ENCODE measurements at regions not wholly inside any gene's neighbourhood (a gene's known extent, or its start where the extent isn't known, plus 50 kb on each side); places are given as distances from the start of the nearest gene placed in this dataset.
"Not testable (repeated sequence)": the region's sequence is repeated elsewhere in the genome, so short reads cannot be mapped to it uniquely, and the experiment has no call there.

DNA sequence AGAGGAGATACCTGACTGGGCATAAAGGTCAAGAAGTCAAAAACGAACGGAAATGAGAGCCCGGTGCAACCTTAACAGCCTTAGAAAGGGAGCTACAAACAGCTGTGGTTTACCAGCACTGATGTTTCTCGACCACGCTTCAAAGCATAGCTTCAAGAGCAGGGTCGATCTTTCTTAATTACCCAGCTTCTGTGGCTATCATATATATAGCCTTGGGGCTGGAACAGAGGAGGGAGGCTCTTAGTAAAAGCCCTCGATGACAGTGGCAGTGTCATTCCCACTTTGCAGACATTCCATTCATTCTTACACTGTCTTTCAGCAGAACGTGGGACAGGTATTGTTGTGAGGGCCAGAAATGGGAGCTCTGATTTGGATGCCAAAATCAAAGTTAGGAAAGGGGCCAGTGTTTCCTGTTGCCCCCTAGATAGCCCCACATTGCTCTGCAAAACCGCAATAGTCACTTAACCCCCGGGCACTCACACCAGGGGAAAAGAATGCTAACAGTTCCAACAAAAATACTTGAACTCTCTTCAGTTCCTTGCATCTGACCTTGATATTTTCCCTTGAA lies 141.5 kb downstream of the MTPAP start:
- H3K9me3 ChIP-seq (ENCODE audit: control insufficient read depth in 2 of 2, insufficient read depth in 1 of 2, low read depth in 1 of 2, low read length in 1 of 2): no peaks in the 10 kb centered on the region
- 37 to 44% methylated on average over 10 of the region's 10 CpGs for WGBS, 2 donors

DNA sequence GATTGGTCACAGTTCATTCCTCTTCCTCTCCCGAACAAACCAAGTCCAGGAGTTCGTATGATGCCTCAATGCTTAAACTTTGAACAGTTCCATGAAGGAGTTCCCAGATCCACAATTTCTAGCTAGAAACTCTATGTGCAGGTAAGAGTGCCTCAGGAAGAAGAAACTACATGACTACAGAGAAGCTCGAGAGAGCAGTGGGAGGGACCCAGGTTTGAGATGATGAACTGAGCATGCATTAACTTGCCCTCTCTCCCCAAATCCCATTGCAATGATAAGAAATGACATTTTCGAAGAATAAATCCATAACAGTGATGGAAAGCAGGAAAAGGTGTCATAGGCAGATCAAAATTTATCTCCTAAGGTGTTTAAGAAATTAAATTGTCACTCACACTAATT lies 140.6 kb upstream of the JCAD start:
- no peak overlapping the region for H3K4me3 ChIP-seq (ENCODE audit: low read depth in 1 of 2, low read length in 2 of 2)
- no peaks in the 10 kb centered on the region for H3K4me1 ChIP-seq (ENCODE audit: control insufficient read depth in 2 of 2, insufficient read depth in 2 of 2, low read length in 1 of 2)
- H3K36me3 ChIP-seq (ENCODE audit: control insufficient read depth in 2 of 2, insufficient read depth in 2 of 2, low read length in 1 of 2): no peaks in the 10 kb centered on the region
- no peaks in the 10 kb centered on the region for H3K9me3 ChIP-seq (ENCODE audit: control insufficient read depth in 2 of 2, insufficient read depth in 1 of 2, low read depth in 1 of 2, low read length in 1 of 2)
- WGBS, 2 donors: 71 to 74% methylated on average over 4 of the region's 4 CpGs
- no peaks in the 10 kb centered on the region for H3K27me3 ChIP-seq (ENCODE audit: control insufficient read depth in 1 of 2, insufficient read depth in 2 of 2, low read length in 2 of 2)
- no peak overlapping the region for H3K27ac ChIP-seq (ENCODE audit: low read depth in 2 of 2, low read length in 1 of 2)

More for the DNA sequence above, 141.5 kb downstream of the MTPAP start:
- H3K4me3 ChIP-seq (ENCODE audit: low read depth in 1 of 2, low read length in 2 of 2): no peak overlapping the region
- H3K36me3 ChIP-seq (ENCODE audit: control insufficient read depth in 2 of 2, insufficient read depth in 2 of 2, low read length in 1 of 2): no peaks in the 10 kb centered on the region
- no peak overlapping the region for H3K27ac ChIP-seq (ENCODE audit: low read depth in 2 of 2, low read length in 1 of 2)
- H3K27me3 ChIP-seq (ENCODE audit: control insufficient read depth in 1 of 2, insufficient read depth in 2 of 2, low read length in 2 of 2): no peaks in the 10 kb centered on the region
- no peaks in the 10 kb centered on the region for H3K4me1 ChIP-seq (ENCODE audit: control insufficient read depth in 2 of 2, insufficient read depth in 2 of 2, low read length in 1 of 2)

DNA sequence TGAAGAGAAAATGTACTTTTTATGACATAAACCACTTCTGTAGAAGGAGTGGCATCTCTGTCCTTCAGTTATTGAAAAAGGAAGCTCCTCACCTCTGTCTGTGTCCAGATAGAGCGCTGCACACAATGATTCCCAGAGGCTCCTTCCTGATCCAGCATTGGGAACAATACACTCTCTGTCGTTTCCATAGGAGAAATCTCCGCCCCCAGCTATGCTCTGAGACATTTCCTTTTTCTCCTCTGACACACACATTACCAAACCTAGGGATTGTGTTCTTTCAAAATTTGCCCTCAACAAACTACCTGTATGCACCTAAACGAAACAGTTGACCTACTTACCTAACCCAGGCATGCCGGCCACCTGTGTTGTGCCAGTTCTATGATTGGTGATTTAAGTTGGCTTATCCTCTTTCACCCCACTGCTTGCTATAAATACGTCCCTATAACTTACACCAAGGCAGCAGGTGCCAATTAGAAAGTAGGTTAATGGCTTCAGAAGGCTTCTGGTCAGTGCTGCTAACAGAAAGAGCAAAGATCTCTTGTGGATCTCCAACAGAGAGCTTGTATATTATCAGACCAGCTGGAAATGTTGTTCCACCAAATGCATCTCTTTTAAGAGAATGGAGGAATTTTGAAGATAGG lies 140.1 kb upstream of the JCAD start:
- no peaks in the 10 kb centered on the region for H3K9me3 ChIP-seq (ENCODE audit: control insufficient read depth in 2 of 2, insufficient read depth in 1 of 2, low read depth in 1 of 2, low read length in 1 of 2)
- no peak overlapping the region for H3K27ac ChIP-seq (ENCODE audit: low read depth in 2 of 2, low read length in 1 of 2)
- H3K36me3 ChIP-seq (ENCODE audit: control insufficient read depth in 2 of 2, insufficient read depth in 2 of 2, low read length in 1 of 2): no peaks in the 10 kb centered on the region
- H3K4me1 ChIP-seq (ENCODE audit: control insufficient read depth in 2 of 2, insufficient read depth in 2 of 2, low read length in 1 of 2): no peaks in the 10 kb centered on the region
- H3K4me3 ChIP-seq (ENCODE audit: low read depth in 1 of 2, low read length in 2 of 2): no peak overlapping the region
- H3K27me3 ChIP-seq (ENCODE audit: control insufficient read depth in 1 of 2, insufficient read depth in 2 of 2, low read length in 2 of 2): no peaks in the 10 kb centered on the region
- WGBS, 2 donors: 65 to 70% methylated on average over 6 of the region's 6 CpGs

DNA sequence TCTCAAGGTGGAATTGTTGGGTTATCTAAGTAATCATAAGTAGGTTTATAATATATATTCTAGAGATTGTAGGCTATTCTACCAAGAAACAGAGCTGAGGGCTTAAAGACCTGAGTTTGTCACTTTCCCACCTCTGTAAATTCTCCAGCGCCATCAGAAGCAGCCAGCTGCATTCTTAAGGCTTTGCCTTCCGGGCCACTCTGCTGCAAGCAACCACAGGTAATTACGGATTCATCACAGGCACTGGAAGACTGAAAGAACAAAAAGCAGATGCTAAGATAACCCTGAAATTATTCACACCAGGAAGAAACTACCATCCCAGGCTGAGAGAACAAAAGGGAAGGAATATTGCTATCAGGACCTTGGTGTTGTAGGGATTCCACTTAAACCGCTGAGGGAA lies 137.8 kb upstream of the JCAD start:
- H3K27me3 ChIP-seq (ENCODE audit: control insufficient read depth in 1 of 2, insufficient read depth in 2 of 2, low read length in 2 of 2): no peaks in the 10 kb centered on the region
- H3K4me3 ChIP-seq (ENCODE audit: low read depth in 1 of 2, low read length in 2 of 2): no peak overlapping the region
- H3K9me3 ChIP-seq (ENCODE audit: control insufficient read depth in 2 of 2, insufficient read depth in 1 of 2, low read depth in 1 of 2, low read length in 1 of 2): no peaks in the 10 kb centered on the region
- H3K36me3 ChIP-seq (ENCODE audit: control insufficient read depth in 2 of 2, insufficient read depth in 2 of 2, low read length in 1 of 2): no peaks in the 10 kb centered on the region
- H3K4me1 ChIP-seq (ENCODE audit: control insufficient read depth in 2 of 2, insufficient read depth in 2 of 2, low read length in 1 of 2): no peaks in the 10 kb centered on the region
- WGBS, 2 donors: 78 to 79% methylated on average over 4 of the region's 4 CpGs
- H3K27ac ChIP-seq (ENCODE audit: low read depth in 2 of 2, low read length in 1 of 2): no peak overlapping the region

DNA sequence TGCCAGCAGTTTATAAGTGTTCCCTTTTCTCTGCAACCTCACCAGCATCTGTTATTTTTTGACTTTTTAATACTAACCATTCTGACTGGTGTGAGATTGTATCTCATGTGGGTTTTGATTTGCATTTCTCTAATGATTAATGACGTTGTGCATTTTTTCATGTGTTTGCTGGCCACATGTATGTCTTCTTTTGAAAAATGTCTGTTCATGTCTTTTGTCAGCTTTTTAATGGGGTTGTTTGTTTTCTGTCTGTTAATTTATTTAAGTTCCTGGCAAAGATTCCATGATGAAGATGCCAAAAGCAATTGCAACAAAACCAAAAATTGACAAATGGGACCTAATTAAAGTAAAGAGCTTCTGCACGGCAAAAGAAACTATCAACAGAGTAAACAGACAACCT lies 137.2 kb upstream of the JCAD start:
- not testable (repeated sequence) for H3K36me3 ChIP-seq (ENCODE audit: control insufficient read depth in 2 of 2, insufficient read depth in 2 of 2, low read length in 1 of 2)
- 39 to 58% methylated on average over 2 of the region's 2 CpGs for WGBS, 2 donors

DNA sequence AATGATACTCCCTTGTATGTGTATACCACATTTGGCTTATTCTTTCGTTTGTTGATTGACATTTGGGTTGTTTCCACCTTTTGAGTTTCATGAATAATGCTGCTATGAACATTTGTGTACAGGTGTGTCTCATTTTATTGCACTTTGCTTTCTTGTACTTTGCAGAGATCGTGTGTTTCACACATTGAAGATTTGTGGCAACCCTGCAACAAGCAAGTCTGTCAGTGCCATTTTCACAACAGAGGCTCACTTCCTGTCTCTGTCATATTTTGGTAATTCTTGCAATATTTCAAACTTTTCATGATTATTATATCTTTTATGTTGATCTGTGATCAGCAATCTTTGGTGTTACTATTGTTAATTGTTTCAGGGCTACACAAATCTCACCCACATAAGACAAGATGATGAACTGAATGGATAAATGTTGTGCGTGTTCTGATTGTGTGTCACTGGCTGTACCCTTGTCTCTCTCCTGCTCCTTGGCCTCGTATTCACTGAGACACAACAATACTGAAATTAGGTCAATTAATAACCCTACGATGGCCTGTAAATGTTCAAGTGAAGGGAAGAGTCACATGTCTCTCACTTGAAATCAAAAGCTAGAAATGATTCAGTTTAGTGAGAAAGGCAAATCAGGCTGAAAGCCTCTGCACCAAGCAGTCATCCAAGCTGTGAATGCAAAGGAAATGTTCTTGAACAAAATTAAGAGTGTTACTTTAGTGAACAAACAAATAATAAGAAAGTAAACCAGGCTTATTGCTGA lies 133.6 kb upstream of the JCAD start:
- Histone ChIP-seq H3K4me3 (ENCODE audit: low read depth in 1 of 2, low read length in 2 of 2) (no peak overlapping the region), H3K4me1 (ENCODE audit: control insufficient read depth in 2 of 2, insufficient read depth in 2 of 2, low read length in 1 of 2) (no peaks in the 10 kb centered on the region), H3K27ac (ENCODE audit: low read depth in 2 of 2, low read length in 1 of 2) (no peak overlapping the region), H3K36me3 (ENCODE audit: control insufficient read depth in 2 of 2, insufficient read depth in 2 of 2, low read length in 1 of 2) (no peaks in the 10 kb centered on the region), H3K27me3 (ENCODE audit: control insufficient read depth in 1 of 2, insufficient read depth in 2 of 2, low read length in 2 of 2) (no peaks in the 10 kb centered on the region), H3K9me3 (ENCODE audit: control insufficient read depth in 2 of 2, insufficient read depth in 1 of 2, low read depth in 1 of 2, low read length in 1 of 2) (no peaks in the 10 kb centered on the region)
- 75 to 78% methylated on average over 5 of the region's 5 CpGs for WGBS, 2 donors

More for the DNA sequence above, 137.2 kb upstream of the JCAD start:
- H3K27ac ChIP-seq (ENCODE audit: low read depth in 2 of 2, low read length in 1 of 2); H3K9me3 ChIP-seq (ENCODE audit: control insufficient read depth in 2 of 2, insufficient read depth in 1 of 2, low read depth in 1 of 2, low read length in 1 of 2); H3K4me3 ChIP-seq (ENCODE audit: low read depth in 1 of 2, low read length in 2 of 2); H3K27me3 ChIP-seq (ENCODE audit: control insufficient read depth in 1 of 2, insufficient read depth in 2 of 2, low read length in 2 of 2); H3K4me1 ChIP-seq (ENCODE audit: control insufficient read depth in 2 of 2, insufficient read depth in 2 of 2, low read length in 1 of 2): not testable (repeated sequence)

DNA sequence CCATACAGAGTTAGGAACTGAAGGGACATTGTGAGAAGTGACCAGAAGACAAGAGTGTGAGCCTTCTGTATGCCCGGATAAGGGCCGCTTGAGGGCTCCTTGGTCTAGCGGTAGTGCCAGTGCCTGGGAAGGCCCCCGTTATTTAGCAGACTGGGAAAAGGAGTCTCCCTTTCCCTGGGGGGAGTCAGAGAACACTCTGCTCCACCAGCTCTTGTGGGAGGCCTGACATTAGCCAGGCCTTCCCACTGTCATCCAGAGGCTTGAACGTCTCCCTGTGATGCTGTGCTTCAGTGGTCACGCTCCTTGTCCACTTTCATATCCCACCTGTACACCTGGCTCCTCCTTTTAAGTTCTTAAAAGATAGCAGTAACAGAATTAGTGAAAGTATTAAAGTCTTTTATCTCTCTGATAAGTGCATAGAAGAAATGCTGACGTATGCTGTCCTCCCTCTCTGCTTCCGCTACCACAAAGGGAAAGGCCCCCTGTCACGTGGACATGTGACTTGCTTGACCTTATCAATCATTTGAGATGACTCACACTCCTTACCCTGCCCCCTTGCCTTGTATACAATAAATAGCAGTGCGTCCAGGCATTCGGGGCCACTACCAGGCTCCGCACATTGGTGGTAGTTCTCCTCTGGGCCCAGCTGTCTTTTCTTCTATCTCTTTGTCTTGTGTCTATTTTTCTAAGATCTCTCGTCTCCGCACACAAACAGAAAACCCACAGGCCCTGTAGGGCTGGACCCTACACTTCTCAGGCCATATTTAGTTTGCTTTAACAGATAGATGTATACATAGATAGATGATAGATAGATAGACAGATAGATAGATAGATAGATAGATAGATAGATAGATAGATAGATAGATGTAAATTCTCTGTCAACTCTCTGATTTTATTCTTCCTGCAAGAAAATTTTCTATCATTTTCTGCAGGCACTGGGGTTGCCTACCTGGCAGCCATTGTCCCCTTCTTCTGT lies 131.5 kb upstream of the JCAD start:
- H3K36me3 ChIP-seq (ENCODE audit: control insufficient read depth in 2 of 2, insufficient read depth in 2 of 2, low read length in 1 of 2): no peaks in the 10 kb centered on the region
- H3K27ac ChIP-seq (ENCODE audit: low read depth in 2 of 2, low read length in 1 of 2): no peak overlapping the region
- no peaks in the 10 kb centered on the region for H3K4me1 ChIP-seq (ENCODE audit: control insufficient read depth in 2 of 2, insufficient read depth in 2 of 2, low read length in 1 of 2)
- H3K27me3 ChIP-seq (ENCODE audit: control insufficient read depth in 1 of 2, insufficient read depth in 2 of 2, low read length in 2 of 2): no peaks in the 10 kb centered on the region
- no peaks in the 10 kb centered on the region for H3K9me3 ChIP-seq (ENCODE audit: control insufficient read depth in 2 of 2, insufficient read depth in 1 of 2, low read depth in 1 of 2, low read length in 1 of 2)
- WGBS, 2 donors: 82 to 90% methylated on average over 14 of the region's 14 CpGs
- no peak overlapping the region for H3K4me3 ChIP-seq (ENCODE audit: low read depth in 1 of 2, low read length in 2 of 2)

DNA sequence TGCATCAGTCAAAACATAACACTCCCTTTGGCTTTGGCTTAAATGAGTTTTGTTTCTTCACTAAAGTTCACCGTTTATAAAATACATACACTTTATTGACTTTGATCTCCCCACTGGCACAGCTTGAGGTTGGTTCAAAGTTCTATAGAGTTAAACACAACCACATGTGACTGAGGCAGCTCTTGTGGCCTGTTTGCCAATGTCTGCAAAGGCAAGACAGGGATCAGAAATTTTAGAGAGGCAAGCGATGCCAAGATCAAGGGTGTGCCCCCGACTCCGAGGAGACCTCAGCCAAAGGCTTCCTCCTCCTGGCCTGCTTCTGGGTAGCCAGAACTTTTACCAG lies 129.8 kb upstream of the JCAD start:
- Histone ChIP-seq H3K9me3 (ENCODE audit: control insufficient read depth in 2 of 2, insufficient read depth in 1 of 2, low read depth in 1 of 2, low read length in 1 of 2) (no peaks in the 10 kb centered on the region), H3K4me1 (ENCODE audit: control insufficient read depth in 2 of 2, insufficient read depth in 2 of 2, low read length in 1 of 2) (no peaks in the 10 kb centered on the region), H3K27ac (ENCODE audit: low read depth in 2 of 2, low read length in 1 of 2) (no peak overlapping the region), H3K4me3 (ENCODE audit: low read depth in 1 of 2, low read length in 2 of 2) (no peak overlapping the region), H3K36me3 (ENCODE audit: control insufficient read depth in 2 of 2, insufficient read depth in 2 of 2, low read length in 1 of 2) (no peaks in the 10 kb centered on the region), H3K27me3 (ENCODE audit: control insufficient read depth in 1 of 2, insufficient read depth in 2 of 2, low read length in 2 of 2) (no peaks in the 10 kb centered on the region)
- 41 to 54% methylated on average over 4 of the region's 4 CpGs for WGBS, 2 donors

DNA sequence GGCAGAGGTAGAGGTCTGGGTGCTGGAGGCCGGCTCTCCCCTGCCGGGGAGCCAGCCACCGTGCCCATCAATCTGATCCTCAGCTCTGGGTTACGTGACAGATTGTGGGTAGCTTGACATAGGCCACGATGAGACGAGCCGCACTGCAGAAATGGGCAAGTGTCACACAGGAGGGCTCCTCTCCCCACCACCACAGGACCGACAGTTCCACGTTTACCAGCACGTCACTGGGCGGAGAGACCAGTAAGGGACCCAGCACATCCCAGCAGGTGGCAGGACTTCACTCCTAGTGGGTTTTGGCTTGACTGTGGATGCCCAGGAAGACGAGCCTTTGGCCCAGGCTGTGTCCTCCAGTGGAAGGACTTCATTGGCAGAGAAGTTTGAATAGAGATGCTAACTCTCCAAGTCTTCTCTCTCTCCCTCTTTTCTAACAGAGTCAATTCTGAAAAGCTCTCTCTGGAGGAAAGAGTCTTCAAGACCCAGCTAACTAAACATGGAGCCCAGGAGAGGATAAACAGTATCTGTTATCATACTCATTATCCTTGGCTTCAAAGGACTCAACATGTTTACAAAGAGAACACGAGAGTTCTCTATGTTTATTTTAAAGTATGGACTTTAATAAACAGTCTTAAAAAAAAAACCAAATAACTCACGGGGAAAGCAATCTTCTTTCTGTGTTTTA lies 129.3 kb upstream of the JCAD start:
- H3K4me1 ChIP-seq (ENCODE audit: control insufficient read depth in 2 of 2, insufficient read depth in 2 of 2, low read length in 1 of 2): no peaks in the 10 kb centered on the region
- no peaks in the 10 kb centered on the region for H3K36me3 ChIP-seq (ENCODE audit: control insufficient read depth in 2 of 2, insufficient read depth in 2 of 2, low read length in 1 of 2)
- H3K27ac ChIP-seq (ENCODE audit: low read depth in 2 of 2, low read length in 1 of 2): peak overlapping the region; percentile 21 to 72
- no peak overlapping the region for H3K4me3 ChIP-seq (ENCODE audit: low read depth in 1 of 2, low read length in 2 of 2)
- 73 to 79% methylated on average over 14 of the region's 14 CpGs for WGBS, 2 donors
- no peaks in the 10 kb centered on the region for H3K27me3 ChIP-seq (ENCODE audit: control insufficient read depth in 1 of 2, insufficient read depth in 2 of 2, low read length in 2 of 2)
- no peaks in the 10 kb centered on the region for H3K9me3 ChIP-seq (ENCODE audit: control insufficient read depth in 2 of 2, insufficient read depth in 1 of 2, low read depth in 1 of 2, low read length in 1 of 2)
